Transverse colon (tissue), 4 donors: ENCODE measurements at regions not wholly inside any gene's neighbourhood (a gene's known extent, or its start where the extent isn't known, plus 50 kb on each side); places are given as distances from the start of the nearest gene placed in this dataset.

Experiments
- DNase-seq: peaks from one replicate; pipeline ENCODE4 v3.0.0-alpha.2; 2019
- H3K27ac ChIP-seq, 4 donors: fragments of 200-600 bp; sonication (generic); 2 replicates each; pipeline ENCODE4 v1.5.1; 2016 to 2018; ENCODE audit warnings: inconsistent platforms in 4 of 4
- H3K27me3 ChIP-seq: fragments of 200-600 bp; sonication (generic); 2 replicates; pipeline ENCODE4 v1.5.1; 2017; ENCODE audit warnings: inconsistent platforms
- H3K36me3 ChIP-seq, 4 donors: fragments of 200-600 bp; sonication (generic); 2 replicates each; pipeline ENCODE4 v1.5.1; 2017 to 2019; ENCODE audit warnings: inconsistent platforms in 4 of 4
- H3K4me1 ChIP-seq, 4 donors: fragments of 200-600 bp; sonication (generic); 2 replicates each; pipeline ENCODE4 v1.5.1; 2017 to 2020; ENCODE audit warnings: inconsistent platforms in 4 of 4
- H3K4me3 ChIP-seq, 4 donors: fragments of 200-600 bp; sonication (generic); 1 replicate in 1 of 4; 2 replicates in 3 of 4; pipeline versions ENCODE4 v1.5.1 to v1.6.1; 2017 to 2019; ENCODE audit warnings: inconsistent platforms in 4 of 4
- H3K9me3 ChIP-seq, 2 donors: fragments of 200-600 bp; sonication (generic); 2 replicates each; pipeline ENCODE4 v1.5.1; 2017 to 2019; ENCODE audit warnings: inconsistent platforms in 2 of 2
- CTCF ChIP-seq, 5 experiments: fragments of 200-600 bp in 3 of 5; fragments of 450-650 bp in 2 of 5; sonication (generic) in 3 of 5; IDR thresholded peaks; 1 replicate in 2 of 5; 2 replicates in 3 of 5; pipeline ENCODE4 v1.5.1; 2016 to 2017; ENCODE audit warnings: antibody characterized with exemption in 5 of 5, inconsistent platforms in 3 of 5, mild to moderate bottlenecking in 2 of 5, moderate library complexity in 1 of 5
- EP300 ChIP-seq: sonication (generic); formaldehyde crosslinking; IDR thresholded peaks from one replicate; pipeline ENCODE4 v1.6.1; 2017; ENCODE audit warnings: antibody characterized with exemption, low read depth
- POLR2A ChIP-seq: fragments of 450-650 bp; IDR thresholded peaks from one replicate; pipeline ENCODE4 v1.6.1; 2016; ENCODE audit warnings: antibody characterized with exemption, mild to moderate bottlenecking, moderate library complexity
- POLR2AphosphoS5 ChIP-seq, 3 donors: sonication (generic); formaldehyde crosslinking; IDR thresholded peaks; one replicate each; pipeline ENCODE4 v1.6.1; 2016; ENCODE audit warnings: antibody characterized with exemption in 3 of 3
- WGBS, 2 donors: methylation state at CpG; one replicate each; pipeline ENCODE4 v1.1.5; 2018; ENCODE audit warnings: low coverage in 1 of 2; 5-methylcytosine and 5-hydroxymethylcytosine counted together
- in situ Hi-C, 4 donors: fragments of 200-750 bp; cut with MboI; loops; one replicate each; pipeline versions ENCODE4 v1.15.0 to v1.15.1; 2017; ENCODE audit warnings: low sequenced_read_pairs in 3 of 4, low pct_ligation_motif_present in 1 of 4, low pct_unique_long_range_greater_than_20kb in 1 of 4
- intact Hi-C: fragments of 100-400 bp; cut with DNase I; formaldehyde crosslinking; loops from one replicate; pipeline ENCODE4 v1.15.1; 2023; ENCODE audit warnings: low total_unique reads

DNA sequence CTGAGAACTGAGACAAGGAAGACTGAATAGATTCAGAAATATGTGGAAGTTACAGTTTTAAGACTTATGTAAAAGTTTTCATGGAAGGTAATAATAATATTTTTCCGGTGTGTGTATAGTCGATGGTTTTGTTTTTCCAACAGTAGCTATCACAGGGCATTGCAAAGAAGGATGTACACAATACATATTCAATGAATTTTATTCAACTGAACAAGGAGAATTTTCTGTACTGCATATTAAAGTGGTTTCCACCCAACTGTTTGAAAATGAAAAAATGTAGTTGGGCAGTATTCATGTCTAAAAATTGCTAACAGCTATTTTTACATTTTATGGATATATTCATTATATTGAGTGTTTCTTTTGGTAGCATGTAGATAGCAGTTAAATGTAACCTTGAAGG, 350.3 kb upstream of the ATP10A start:
- in situ Hi-C loops (no loop called here), intact Hi-C loops (no loop called here)
- H3K9me3 ChIP-seq, result no peaks in the 10 kb centered on the region

GRCh38 chr15:26212109-26212508, 349.0 kb upstream of the ATP10A start:
- intact Hi-C loops, result no loop called here
- in situ Hi-C loops, result no loop called here
- H3K9me3 ChIP-seq, result no peaks in the 10 kb centered on the region

More for the DNA sequence above, 350.3 kb upstream of the ATP10A start:
- no peak for DNase-seq
- H3K36me3 ChIP-seq, result no peaks in the 10 kb centered on the region
- H3K4me1 ChIP-seq, result no peaks in the 10 kb centered on the region
- TF ChIP-seq POLR2AphosphoS5 (IDR thresholded peaks at IDR 0.05) (no peak), POLR2A (no peak), EP300 (no peak), CTCF (IDR thresholded peaks at IDR 0.05) (no peak)
- no peak overlapping the region for H3K4me3 ChIP-seq
- 87 to 90% methylated on average over 2 of the region's 2 CpGs for WGBS, 2 donors
- no peaks in the 10 kb centered on the region for H3K27me3 ChIP-seq
- H3K27ac ChIP-seq, result no peak overlapping the region

GRCh38 chr15:26210980-26211379, 347.9 kb upstream of the ATP10A start:
- no peak overlapping the region for H3K27ac ChIP-seq
- no peaks in the 10 kb centered on the region for H3K36me3 ChIP-seq
- in situ Hi-C loops (no loop called here), intact Hi-C loops (no loop called here)
- no peak for TF ChIP-seq EP300
- no peak for TF ChIP-seq POLR2AphosphoS5 (IDR thresholded peaks at IDR 0.05)
- no peak for DNase-seq
- WGBS, 2 donors, result 46% methylated on average over 3 of the region's 3 CpGs; no CpG with 5 or more reads in 1 of the 2 donors
- H3K27me3 ChIP-seq, result no peaks in the 10 kb centered on the region
- H3K9me3 ChIP-seq, result no peaks in the 10 kb centered on the region
- no peaks in the 10 kb centered on the region for H3K4me1 ChIP-seq
- H3K4me3 ChIP-seq, result no peak overlapping the region

More at GRCh38 chr15:26212109-26212508, 349.0 kb upstream of the ATP10A start:
- DNase-seq, result no peak
- Histone ChIP-seq H3K4me1 (no peaks in the 10 kb centered on the region), H3K27ac (no peak overlapping the region), H3K4me3 (no peak overlapping the region), H3K36me3 (no peaks in the 10 kb centered on the region), H3K27me3 (no peaks in the 10 kb centered on the region)
- no peak for TF ChIP-seq POLR2A
- TF ChIP-seq POLR2AphosphoS5 (IDR thresholded peaks at IDR 0.05), result no peak
- no peak for TF ChIP-seq EP300
- TF ChIP-seq CTCF (IDR thresholded peaks at IDR 0.05), result no peak
- WGBS, 2 donors, result 65 to 71% methylated on average over 1 of the region's 1 CpG

DNA sequence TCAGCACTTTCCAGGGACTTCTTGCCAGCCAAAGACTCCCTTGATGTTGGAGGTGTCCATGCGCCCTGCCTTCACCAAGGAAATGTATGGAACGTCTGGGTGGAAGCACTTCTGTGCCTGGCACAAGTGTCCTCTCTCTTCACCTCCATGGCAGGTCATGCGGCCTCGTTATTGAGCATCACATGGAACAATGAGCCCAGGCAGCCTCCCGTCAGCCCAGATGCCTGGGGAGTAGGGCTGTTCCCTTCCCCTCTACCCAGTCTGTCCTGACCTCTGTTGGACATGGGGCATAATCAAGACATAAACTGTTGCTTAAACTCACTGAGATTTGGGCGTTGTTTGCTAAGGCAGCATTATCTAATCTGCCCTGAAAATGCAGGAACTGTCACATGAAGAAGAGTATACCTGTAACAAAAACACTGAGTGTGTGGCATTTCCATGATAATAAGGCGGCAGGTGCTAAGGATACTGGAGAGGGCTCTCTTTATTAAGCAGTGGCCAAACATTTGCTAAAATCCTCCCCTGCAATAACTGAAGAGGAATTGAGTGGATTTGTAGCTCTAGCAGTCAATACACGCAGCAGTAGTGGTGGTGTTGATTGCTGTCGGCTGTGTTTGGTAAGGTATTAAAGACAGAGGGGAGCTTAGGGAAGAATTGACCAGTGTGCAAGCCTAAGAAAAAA, 338.2 kb upstream of the ATP10A start:
- Histone ChIP-seq H3K9me3 (no peaks in the 10 kb centered on the region), H3K27me3 (no peaks in the 10 kb centered on the region), H3K36me3 (no peaks in the 10 kb centered on the region), H3K27ac (no peak overlapping the region), H3K4me3 (no peak overlapping the region), H3K4me1 (no peaks in the 10 kb centered on the region)
- in situ Hi-C loops (no loop called here), intact Hi-C loops (no loop called here)
- no peak for DNase-seq
- TF ChIP-seq EP300 (no peak), POLR2A (no peak), POLR2AphosphoS5 (IDR thresholded peaks at IDR 0.05) (no peak), CTCF (IDR thresholded peaks at IDR 0.05) (no peak)
- 43 to 66% methylated on average over 3 to 9 of the region's 9 CpGs for WGBS, 2 donors

DNA sequence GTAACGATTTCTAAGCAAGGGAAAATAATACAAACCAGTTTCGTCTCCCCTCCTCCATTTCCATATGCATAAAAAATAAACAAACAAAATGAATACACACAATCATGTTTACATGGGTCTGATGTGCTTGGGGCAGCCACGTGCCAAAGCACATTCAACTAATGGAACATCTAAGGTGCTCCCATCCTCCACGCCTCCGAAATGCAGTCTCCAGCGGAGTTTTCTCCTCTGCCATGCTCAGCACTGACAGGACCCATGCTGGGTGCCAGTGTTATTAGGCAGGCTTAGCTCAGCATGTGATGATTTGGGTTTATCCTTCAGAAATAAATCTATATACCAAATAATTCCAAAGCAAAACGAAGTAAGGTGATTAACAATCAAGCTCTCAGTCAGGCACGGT, 337.3 kb upstream of the ATP10A start:
- in situ Hi-C loops, result no loop called here
- intact Hi-C loops, result no loop called here
- H3K27ac ChIP-seq, result no peak overlapping the region
- no peak for DNase-seq
- H3K4me3 ChIP-seq, result no peak overlapping the region
- no peaks in the 10 kb centered on the region for H3K27me3 ChIP-seq
- 66 to 68% methylated on average over 7 to 8 of the region's 8 CpGs for WGBS, 2 donors
- no peaks in the 10 kb centered on the region for H3K9me3 ChIP-seq
- no peaks in the 10 kb centered on the region for H3K36me3 ChIP-seq
- TF ChIP-seq CTCF (IDR thresholded peaks at IDR 0.05), result no peak
- TF ChIP-seq POLR2A, result no peak
- TF ChIP-seq EP300, result no peak
- no peaks in the 10 kb centered on the region for H3K4me1 ChIP-seq
